GM18498 (cell line): ENCODE measurements at regions not wholly inside any gene's neighbourhood (a gene's known extent, or its start where the extent isn't known, plus 50 kb on each side); places are given as distances from the start of the nearest gene placed in this dataset.
"Not testable (repeated sequence)": the region's sequence is repeated elsewhere in the genome, so short reads cannot be mapped to it uniquely, and the experiment has no call there.

ENCODE experiments used
- ATAC-seq: cut with Tn5 transposase; IDR thresholded peaks from one replicate; pipeline ENCODE4 v1.9.1; 2021; ENCODE audit warnings: mild to moderate bottlenecking, moderate library complexity; ENCODE audit not compliant: unreplicated experiment

DNA sequence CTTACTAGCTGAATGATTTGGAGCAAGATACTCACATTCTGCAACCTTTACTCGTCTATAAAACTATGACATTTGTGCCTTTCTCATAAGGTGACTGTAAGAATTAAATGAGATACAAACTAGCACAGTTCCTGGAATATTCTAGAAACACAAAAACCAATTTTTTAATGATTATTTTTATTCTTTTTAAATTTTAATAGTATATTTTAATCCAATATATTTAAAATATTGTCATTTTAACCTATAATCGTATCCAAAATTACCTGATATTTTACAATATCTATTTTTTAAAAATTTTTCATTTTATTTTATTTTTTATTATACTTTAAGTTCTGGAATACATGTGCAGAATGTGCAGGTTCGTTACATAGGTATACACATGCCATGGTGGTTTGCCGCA is 238.1 kb downstream of the OLFM4 start:
- ATAC-seq, result no peak

- ATAC-seq, result no peak
Observed at GRCh38 chr13:53269634-53270033, 241.0 kb downstream of the OLFM4 start.

DNA sequence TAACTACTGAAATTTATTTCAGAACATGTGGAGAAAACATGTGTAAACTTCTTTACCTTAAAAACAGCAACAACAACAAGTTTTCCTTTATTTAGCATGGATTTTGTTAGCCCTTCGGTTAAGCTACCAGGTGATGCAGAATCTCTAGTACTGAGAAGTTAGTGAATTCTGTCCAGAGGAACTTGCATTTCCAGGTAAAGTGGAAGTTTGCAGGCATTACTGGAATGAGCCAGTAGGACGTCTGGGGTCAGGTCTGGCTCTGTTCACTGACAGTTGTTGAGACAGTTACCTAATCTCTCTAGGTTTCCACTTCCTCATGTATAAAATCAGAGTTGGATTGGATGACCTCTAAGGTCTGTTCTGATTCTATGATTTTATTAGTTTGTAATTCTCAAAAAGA is 244.3 kb downstream of the OLFM4 start:
- no peak for ATAC-seq

DNA sequence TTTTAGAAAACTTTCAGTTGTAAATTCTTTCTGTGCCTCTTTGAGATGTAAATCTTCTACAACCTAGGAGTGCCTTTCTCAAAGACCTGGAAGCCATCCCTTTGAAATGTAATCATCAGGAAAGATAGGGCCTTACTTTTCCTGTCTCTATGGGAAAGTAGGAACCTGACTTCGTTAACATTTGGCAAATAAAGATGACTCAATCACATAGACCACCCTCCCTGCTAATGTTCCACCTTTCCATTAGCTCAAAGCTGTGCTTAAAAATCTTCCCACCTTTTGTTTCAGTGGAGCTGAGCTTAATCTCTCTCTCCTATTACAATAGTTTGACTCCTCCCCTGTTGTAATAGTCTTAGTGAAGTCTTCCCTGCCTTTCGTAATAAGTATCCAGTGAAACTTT is 247.7 kb downstream of the OLFM4 start:
- ATAC-seq, result no peak

DNA sequence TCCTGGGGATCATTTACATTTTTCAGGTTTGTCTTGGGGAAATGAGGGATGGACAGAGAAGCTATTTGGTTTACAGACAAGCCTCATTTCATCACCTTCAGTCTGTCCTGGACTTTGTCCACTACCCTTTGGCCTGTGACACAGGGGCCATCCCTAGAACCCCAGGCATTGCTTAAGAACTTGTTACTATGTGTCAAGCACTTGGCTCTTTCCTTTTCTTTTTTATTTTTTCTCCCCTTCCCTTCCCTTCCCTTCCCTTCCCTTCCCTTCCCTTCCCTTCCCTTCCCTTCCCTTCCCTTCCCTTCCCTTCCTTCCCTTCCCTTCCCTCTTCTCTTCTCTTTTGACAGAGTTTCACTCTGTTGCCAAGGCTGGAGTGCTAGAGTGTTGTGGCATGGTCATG is 253.1 kb downstream of the OLFM4 start:
- ATAC-seq, result no peak

DNA sequence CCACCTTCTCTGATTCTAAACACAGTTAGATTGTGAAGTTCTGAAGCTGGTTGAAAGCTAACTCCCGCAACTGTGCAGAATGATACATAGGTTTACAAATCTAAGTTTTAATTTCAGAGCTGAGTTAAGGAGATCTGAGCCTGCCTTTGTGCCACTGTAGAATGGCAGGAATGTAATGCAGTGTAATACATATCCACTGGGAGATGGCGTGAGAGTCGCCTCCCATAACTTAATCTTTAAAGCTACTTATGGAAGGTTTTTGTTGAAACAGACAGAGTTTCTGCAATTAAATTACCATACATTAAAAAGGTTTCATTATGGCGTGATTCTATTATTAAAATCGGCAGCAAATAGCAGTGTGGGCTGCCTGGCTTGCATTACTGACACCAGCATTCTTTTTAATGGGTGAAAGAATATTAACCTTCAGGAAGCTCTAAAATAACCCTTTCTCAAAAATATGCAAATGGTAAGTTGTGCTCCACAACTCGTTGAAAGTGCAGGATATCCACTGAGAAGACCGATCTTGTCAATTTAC is 257.4 kb downstream of the OLFM4 start:
- no peak for ATAC-seq

DNA sequence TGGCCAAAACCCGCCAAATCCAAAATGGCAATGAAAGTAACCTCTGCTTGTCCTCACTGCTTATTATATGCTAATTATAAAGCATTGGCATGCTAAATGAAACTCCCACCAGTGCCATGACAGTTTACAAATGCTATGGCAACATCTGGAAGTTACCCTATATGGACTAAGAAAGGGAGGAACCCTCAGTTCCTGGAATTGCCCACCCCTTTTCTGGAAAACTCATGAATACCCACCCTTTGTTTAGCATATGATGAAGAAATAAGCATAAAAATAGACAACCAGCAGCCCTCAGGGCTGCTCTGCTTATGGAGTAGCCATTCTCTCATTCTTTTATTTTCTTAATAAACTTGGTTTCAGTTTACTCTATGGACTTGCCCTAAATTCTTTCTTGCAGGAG is 269.8 kb downstream of the OLFM4 start:
- no peak for ATAC-seq

DNA sequence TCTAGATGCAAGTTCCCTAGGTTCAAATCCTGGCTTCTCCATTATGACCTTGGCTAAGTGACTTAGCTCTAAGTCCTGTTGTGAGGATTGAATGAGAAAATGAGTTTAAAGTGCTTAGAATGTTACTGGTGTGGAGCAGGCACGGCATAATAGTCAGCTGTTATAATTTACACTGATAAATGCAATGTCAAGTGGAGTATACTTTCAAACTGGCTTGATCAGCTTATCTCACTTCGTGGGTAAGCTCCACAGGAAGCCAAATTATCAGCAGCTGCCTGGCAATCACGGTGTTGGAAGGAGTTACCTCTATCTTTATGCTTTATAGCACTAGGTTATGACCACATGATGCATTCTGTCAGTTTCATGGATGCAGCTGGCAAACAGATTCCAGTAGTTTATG is 272.8 kb downstream of the OLFM4 start:
- no peak for ATAC-seq

GRCh38 chr13:53305419-53305818 is 276.8 kb downstream of the OLFM4 start:
- not testable (repeated sequence) for ATAC-seq

- no peak for ATAC-seq
Observed at GRCh38 chr13:53310786-53311185, 282.2 kb downstream of the OLFM4 start.

GRCh38 chr13:53311561-53311960 is 282.9 kb downstream of the OLFM4 start:
- ATAC-seq, result no peak

DNA sequence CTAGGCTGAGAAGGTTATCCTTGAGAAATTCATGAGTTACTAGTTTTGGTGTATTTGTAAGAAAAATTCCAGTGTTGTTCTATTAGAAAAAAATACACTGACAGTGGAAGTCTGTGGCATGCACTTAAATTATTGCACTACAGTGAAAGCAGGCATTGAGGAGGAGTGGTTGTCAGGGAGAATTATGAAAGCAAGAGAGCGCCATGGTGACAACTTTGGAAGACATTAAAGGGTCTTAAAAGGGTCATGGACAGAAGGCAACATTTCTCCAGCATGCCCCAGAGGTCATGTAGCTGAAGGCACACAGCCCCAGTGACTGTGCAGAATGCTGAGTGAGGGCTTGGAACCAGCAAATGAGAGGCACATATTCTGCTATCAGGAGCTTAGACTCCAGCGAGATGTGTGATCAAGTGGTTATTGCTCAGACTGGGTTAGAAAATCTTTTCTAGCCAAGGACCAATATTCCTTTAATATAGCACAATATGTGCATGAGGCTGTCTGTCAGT is 292.7 kb downstream of the OLFM4 start:
- ATAC-seq, result no peak

DNA sequence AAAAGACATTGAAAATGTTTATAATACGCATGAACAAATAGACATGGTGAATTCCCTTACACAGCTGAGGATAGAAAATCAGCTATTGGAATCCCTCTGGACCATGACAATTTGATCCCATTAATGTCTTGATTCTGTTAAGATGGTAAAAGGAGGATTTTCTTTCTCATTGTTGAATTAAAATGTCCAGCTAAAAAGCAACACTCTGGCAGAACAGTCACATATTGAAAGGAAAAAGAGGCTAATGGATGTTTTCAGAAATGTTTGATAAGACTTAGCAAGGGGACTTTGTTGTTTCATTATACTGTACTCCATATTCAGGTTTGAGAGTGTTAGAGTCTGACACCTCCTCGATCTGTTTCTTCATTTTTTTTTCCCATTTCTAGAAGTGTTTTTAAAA is 296.0 kb downstream of the OLFM4 start:
- ATAC-seq, result no peak

GRCh38 chr13:53326716-53327115 is 298.1 kb downstream of the OLFM4 start:
- no peak for ATAC-seq

DNA sequence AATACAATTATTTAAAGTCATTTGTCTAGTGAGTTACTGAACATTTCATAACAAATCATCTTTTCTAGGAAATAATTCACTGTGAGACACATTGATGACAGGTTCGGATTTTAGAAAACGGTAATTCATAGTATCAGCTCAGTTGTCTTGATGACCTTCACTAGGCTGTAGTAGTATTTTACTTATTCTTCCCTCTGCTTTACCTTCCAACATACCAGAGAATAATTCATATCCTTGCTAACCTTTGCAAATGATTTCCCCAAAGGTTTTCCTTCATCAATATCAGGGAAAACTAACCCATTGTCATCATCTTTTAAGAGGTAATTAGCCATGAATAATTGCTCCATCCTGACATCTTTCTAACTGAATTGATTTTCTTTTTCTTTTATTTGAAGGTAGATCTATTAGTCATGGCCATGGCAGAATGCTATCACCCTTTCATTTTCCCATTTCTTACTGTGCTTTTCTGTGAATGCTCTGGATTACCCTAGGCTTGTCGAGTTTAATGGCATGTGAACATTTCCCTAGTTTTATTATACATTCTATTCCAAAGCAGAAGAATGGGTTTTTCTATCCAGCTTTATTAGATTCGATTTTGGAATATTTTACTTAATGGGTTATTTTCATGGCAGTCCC is 299.2 kb downstream of the OLFM4 start:
- ATAC-seq, result no peak

- ATAC-seq, result no peak
Observed at GRCh38 chr13:53336441-53337160, 308.0 kb downstream of the OLFM4 start.

- no peak for ATAC-seq
Observed at GRCh38 chr13:53338760-53339159, 310.1 kb downstream of the OLFM4 start.

DNA sequence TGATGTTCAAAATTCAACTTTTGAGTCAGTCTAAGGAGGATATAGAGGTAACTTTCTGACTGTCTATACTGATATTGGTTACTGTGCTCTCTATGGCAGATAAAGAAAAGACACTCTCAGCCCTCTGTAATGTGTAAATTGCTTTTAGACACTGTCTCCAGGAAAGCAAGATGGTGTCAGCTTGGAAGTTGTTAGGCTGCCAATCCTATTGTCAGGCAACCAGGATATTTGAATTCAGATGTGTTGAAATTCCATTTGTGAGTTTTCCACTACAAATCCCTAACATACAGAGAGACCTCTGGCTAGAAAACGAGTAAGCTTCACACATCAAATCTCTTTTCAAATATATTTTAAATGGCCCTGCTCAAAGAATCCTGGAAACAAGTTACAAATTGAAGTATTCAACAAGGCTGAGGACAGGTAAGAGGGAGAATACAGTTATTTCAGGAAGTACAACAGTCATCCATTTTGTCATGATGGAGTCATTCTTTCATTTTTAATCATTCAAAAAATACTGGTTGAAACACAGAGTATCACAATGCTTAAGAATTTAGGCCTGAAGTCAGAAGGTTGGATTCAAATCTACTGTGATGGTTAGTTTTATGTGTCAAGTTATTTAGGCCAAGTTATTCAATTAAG is 312.0 kb downstream of the OLFM4 start:
- ATAC-seq, result no peak

DNA sequence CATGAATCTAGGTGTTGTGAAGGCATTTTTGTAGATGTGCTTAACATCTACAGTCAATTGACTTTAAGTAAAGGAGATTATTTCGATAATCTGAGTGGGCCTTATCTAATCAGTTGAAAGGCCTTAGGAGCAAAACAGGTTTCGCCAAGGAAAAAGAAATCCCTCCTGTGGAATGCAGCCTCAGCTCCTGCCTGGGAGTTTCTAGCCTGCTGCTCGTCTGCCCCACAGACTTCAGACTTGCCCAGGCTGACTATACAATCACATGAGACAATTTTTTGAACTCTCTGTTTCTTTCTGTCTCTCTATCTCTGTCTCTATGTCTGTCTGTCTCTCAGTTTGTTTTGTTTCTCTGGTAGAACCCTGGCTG is 312.5 kb downstream of the OLFM4 start:
- no peak for ATAC-seq

GRCh38 chr13:53342623-53343360 is 314.2 kb downstream of the OLFM4 start:
- ATAC-seq, result no peak

DNA sequence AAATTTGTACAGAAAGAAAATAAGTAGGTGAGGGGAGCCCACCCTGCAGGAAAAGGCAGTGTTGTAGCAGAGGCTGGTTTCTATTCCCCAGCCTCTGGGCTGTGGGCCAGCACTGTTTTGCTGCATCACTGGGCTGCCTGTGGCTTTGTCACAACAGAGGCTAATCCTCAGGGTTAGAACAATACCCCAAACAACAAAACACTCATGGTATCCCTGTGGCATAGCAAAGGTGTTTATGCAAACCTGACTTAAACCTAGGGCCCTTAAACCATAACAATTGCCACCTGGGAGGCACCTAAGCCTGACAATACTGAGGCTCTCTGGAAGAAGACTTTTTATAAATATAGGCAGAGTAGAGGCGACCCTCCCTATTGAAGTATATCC is 314.7 kb downstream of the OLFM4 start:
- no peak for ATAC-seq
